C4-2B (cell line): ENCODE measurements at regions not wholly inside any gene's neighbourhood (a gene's known extent, or its start where the extent isn't known, plus 50 kb on each side); places are given as distances from the start of the nearest gene placed in this dataset.

ENCODE experiments used
- H3K27ac ChIP-seq: fragments of 450-650 bp; 2 replicates; pipeline ENCODE4 v1.5.1; 2017
- CTCF ChIP-seq: fragments of 450-650 bp; conservative IDR thresholded peaks from 2 replicates; pipeline ENCODE4 v1.5.1; 2017; ENCODE audit warnings: mild to moderate bottlenecking
- ZFX ChIP-seq: fragments of 450-650 bp; IDR thresholded peaks from 2 replicates; pipeline ENCODE4 v1.6.1; 2017

- TF ChIP-seq ZFX (no peak), CTCF (no peak)
- H3K27ac ChIP-seq = no peak overlapping the region
Observed at GRCh38 chr13:68066879-68067513, 836.9 kb upstream of the PCDH9 start.

GRCh38 chr13:68064001-68064770 lies 834.0 kb upstream of the PCDH9 start:
- no peak for TF ChIP-seq ZFX
- TF ChIP-seq CTCF = no peak
- H3K27ac ChIP-seq = no peak overlapping the region

GRCh38 chr13:68063181-68063580 lies 833.0 kb upstream of the PCDH9 start:
- no peak for TF ChIP-seq CTCF
- no peak for TF ChIP-seq ZFX

GRCh38 chr13:68057836-68058235 lies 827.7 kb upstream of the PCDH9 start:
- TF ChIP-seq CTCF (no peak), ZFX (no peak)
- H3K27ac ChIP-seq = no peak overlapping the region

More at GRCh38 chr13:68063181-68063580, 833.0 kb upstream of the PCDH9 start:
- no peak overlapping the region for H3K27ac ChIP-seq

GRCh38 chr13:68056816-68057710 lies 826.9 kb upstream of the PCDH9 start:
- no peak for TF ChIP-seq CTCF
- no peak for TF ChIP-seq ZFX
- H3K27ac ChIP-seq = no peak overlapping the region

- TF ChIP-seq ZFX = no peak
- no peak for TF ChIP-seq CTCF
- no peak overlapping the region for H3K27ac ChIP-seq
Observed at GRCh38 chr13:68051910-68052309, 821.8 kb upstream of the PCDH9 start.
